MM.1S (cell line): ENCODE measurements at regions not wholly inside any gene's neighbourhood (a gene's known extent, or its start where the extent isn't known, plus 50 kb on each side); places are given as distances from the start of the nearest gene placed in this dataset.

Experiments
- CTCF ChIP-seq: fragments of 300-600 bp; sonication (generic); IDR thresholded peaks from 2 replicates; pipeline ENCODE4 v1.5.1; 2016; ENCODE audit warnings: antibody characterized with exemption, low read length, mixed read lengths
- EZH2 ChIP-seq: fragments of 300-600 bp; sonication (generic); optimal IDR thresholded peaks from 2 replicates; pipeline ENCODE3; 2017; ENCODE audit warnings: low read depth, mild to moderate bottlenecking, antibody characterized with exemption, low read length, mixed read lengths
- EZH2phosphoT487 ChIP-seq: fragments of 300-600 bp; sonication (generic); IDR thresholded peaks from 2 replicates; pipeline ENCODE4 v1.6.1; 2018; ENCODE audit warnings: antibody characterized with exemption, low read length

GRCh38 chr17:51486885-51487520 is 226.7 kb downstream of the UTP18 start:
- no peak for TF ChIP-seq CTCF
- TF ChIP-seq EZH2 = no peak
- no peak for TF ChIP-seq EZH2phosphoT487
